ENCODE measurements at regions not wholly inside any gene's neighbourhood (a gene's known extent, or its start where the extent isn't known, plus 50 kb on each side); places are given as distances from the start of the nearest gene placed in this dataset.

- in situ Hi-C loops (cut with HindIII; ENCODE audit: low sequenced_read_pairs) = no loop called here
- DNase-seq (ENCODE audit: low read depth) = no peak
- H3K4me3 ChIP-seq (ENCODE audit: low read depth, low read length) = no peak overlapping the region
- TF ChIP-seq, protein P1, sequence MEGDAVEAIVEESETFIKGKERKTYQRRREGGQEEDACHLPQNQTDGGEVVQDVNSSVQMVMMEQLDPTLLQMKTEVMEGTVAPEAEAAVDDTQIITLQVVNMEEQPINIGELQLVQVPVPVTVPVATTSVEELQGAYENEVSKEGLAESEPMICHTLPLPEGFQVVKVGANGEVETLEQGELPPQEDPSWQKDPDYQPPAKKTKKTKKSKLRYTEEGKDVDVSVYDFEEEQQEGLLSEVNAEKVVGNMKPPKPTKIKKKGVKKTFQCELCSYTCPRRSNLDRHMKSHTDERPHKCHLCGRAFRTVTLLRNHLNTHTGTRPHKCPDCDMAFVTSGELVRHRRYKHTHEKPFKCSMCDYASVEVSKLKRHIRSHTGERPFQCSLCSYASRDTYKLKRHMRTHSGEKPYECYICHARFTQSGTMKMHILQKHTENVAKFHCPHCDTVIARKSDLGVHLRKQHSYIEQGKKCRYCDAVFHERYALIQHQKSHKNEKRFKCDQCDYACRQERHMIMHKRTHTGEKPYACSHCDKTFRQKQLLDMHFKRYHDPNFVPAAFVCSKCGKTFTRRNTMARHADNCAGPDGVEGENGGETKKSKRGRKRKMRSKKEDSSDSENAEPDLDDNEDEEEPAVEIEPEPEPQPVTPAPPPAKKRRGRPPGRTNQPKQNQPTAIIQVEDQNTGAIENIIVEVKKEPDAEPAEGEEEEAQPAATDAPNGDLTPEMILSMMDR (IDR thresholded peaks at IDR 0.05; ENCODE audit: low read depth, low read length, missing control alignments) = no peak
Measured at GRCh38 chr11:116638463-116638862, 134.3 kb downstream of the BUD13 start.

- DNase-seq (ENCODE audit: low read depth) = no peak
- H3K4me3 ChIP-seq (ENCODE audit: low read depth, low read length) = no peak overlapping the region
- in situ Hi-C loops (cut with HindIII; ENCODE audit: low sequenced_read_pairs) = no loop called here
- TF ChIP-seq, protein P1 (IDR thresholded peaks at IDR 0.05; ENCODE audit: low read depth, low read length, missing control alignments) = no peak
Measured at GRCh38 chr11:116637766-116638165, 135.0 kb downstream of the BUD13 start.

GRCh38 chr11:116636341-116636929 lies 136.4 kb downstream of the BUD13 start:
- TF ChIP-seq, protein P1 (IDR thresholded peaks at IDR 0.05; ENCODE audit: low read depth, low read length, missing control alignments) = no peak
- H3K4me3 ChIP-seq (ENCODE audit: low read depth, low read length) = no peak overlapping the region
- in situ Hi-C loops (cut with HindIII; ENCODE audit: low sequenced_read_pairs) = no loop called here
- DNase-seq (ENCODE audit: low read depth) = no peak

DNA sequence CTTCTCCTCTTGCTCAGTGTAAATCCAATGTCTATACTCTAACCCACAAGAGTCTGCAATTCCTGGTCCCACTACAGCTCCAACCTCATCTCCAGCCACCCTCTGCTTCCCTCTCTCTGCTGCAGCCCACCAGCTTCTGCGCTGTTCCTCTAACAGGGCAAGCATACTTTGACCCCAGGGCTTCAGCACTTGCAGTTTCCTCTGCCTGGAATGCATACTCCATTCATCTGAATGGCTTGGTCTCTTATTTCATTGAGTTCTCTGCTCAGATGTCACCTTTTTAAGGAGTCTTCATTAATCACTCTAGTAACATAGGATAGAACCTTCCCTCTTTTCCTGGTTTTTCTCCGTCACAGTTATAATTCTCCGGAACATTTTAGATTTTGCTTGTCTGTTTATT lies 141.6 kb downstream of the BUD13 start:
- no peak for DNase-seq (ENCODE audit: low read depth)
- no peak overlapping the region for H3K4me3 ChIP-seq (ENCODE audit: low read depth, low read length)
- TF ChIP-seq, protein P1 (IDR thresholded peaks at IDR 0.05; ENCODE audit: low read depth, low read length, missing control alignments) = no peak
- in situ Hi-C loops (cut with HindIII; ENCODE audit: low sequenced_read_pairs) = no loop called here

GRCh38 chr11:116618461-116618860 lies 154.3 kb downstream of the BUD13 start:
- in situ Hi-C loops (cut with HindIII; ENCODE audit: low sequenced_read_pairs) = no loop called here
- no peak for DNase-seq (ENCODE audit: low read depth)
- TF ChIP-seq, protein P1 (IDR thresholded peaks at IDR 0.05; ENCODE audit: low read depth, low read length, missing control alignments) = no peak
- H3K4me3 ChIP-seq (ENCODE audit: low read depth, low read length) = no peak overlapping the region

DNA sequence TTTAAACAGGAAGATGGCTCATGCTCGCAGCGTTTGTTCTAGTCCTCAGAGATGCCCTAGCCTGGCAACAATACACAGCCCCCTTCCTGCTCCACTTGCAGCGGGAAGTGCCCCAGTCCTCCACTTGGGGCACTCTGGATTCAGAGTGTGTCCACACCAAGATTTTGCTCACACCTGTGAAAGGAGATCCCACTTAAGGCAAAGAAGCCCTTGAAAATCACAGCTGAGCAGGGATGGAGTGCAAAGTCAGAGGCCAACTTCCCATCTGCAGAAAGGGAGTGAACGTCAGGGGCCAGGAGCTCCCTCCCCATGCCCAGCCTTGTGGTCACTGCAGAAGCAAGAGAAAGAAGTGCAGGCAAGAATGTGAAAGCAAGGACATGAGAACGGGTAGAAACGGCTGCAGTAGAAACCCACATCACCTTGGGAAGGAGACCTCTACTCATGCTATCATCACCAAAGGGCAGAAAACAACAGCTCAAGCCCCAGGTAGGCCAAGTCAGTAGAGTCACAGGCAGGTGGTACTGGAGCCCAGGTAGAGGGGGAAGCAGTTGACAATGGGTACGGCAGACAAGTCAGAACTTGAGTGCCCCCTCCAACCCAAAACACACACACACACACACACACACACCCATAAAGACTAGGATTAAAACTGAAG lies 157.4 kb downstream of the BUD13 start:
- in situ Hi-C loops (cut with HindIII; ENCODE audit: low sequenced_read_pairs) = no loop called here
- TF ChIP-seq, protein P1 (IDR thresholded peaks at IDR 0.05; ENCODE audit: low read depth, low read length, missing control alignments) = no peak

More for the DNA sequence above, 157.4 kb downstream of the BUD13 start:
- no peak overlapping the region for H3K4me3 ChIP-seq (ENCODE audit: low read depth, low read length)
- no peak for DNase-seq (ENCODE audit: low read depth)
